ENCODE measurements at regions not wholly inside any gene's neighbourhood (a gene's known extent, or its start where the extent isn't known, plus 50 kb on each side); places are given as distances from the start of the nearest gene placed in this dataset.

DNA sequence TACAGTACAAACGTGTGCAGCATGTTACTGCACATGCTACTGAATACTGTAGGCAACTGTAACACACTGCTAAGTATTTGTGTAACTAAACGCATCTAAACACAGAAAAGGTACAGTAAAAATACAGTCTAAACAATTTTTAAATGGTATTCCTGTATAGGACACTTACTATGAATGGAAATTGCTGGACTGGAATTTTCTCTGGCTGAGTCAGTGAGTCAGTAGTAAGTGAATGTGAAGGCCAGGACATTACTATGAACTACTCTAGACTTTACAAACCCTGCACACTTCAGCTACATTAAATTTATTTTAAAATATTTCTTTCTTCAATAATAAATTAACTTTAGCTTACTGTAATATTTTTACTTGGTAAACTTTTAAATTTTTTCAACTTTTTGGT, 225.0 kb upstream of the TENT5A start:
- Histone ChIP-seq H3K27ac (no peak overlapping the region), H3K4me1 (no peaks in the 10 kb centered on the region), H3K4me3 (no peak overlapping the region), H3K27me3 (no peaks in the 10 kb centered on the region), H3K9me3 (peaks cover 0 to 18% of the 10 kb centered on the region in 2 donors), H3K36me3 (no peaks in the 10 kb centered on the region)
- DNase-seq (ENCODE audit: low spot score in 2 of 2): no peak
- TF ChIP-seq POLR2AphosphoS5 (IDR thresholded peaks at IDR 0.05): no peak
- TF ChIP-seq, protein P1, sequence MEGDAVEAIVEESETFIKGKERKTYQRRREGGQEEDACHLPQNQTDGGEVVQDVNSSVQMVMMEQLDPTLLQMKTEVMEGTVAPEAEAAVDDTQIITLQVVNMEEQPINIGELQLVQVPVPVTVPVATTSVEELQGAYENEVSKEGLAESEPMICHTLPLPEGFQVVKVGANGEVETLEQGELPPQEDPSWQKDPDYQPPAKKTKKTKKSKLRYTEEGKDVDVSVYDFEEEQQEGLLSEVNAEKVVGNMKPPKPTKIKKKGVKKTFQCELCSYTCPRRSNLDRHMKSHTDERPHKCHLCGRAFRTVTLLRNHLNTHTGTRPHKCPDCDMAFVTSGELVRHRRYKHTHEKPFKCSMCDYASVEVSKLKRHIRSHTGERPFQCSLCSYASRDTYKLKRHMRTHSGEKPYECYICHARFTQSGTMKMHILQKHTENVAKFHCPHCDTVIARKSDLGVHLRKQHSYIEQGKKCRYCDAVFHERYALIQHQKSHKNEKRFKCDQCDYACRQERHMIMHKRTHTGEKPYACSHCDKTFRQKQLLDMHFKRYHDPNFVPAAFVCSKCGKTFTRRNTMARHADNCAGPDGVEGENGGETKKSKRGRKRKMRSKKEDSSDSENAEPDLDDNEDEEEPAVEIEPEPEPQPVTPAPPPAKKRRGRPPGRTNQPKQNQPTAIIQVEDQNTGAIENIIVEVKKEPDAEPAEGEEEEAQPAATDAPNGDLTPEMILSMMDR (IDR thresholded peaks at IDR 0.05): no peak
- TF ChIP-seq POLR2A (IDR thresholded peaks at IDR 0.05): no peak
- intact Hi-C loops (cut with DNase I; ENCODE audit: low total_unique reads): no loop called here

DNA sequence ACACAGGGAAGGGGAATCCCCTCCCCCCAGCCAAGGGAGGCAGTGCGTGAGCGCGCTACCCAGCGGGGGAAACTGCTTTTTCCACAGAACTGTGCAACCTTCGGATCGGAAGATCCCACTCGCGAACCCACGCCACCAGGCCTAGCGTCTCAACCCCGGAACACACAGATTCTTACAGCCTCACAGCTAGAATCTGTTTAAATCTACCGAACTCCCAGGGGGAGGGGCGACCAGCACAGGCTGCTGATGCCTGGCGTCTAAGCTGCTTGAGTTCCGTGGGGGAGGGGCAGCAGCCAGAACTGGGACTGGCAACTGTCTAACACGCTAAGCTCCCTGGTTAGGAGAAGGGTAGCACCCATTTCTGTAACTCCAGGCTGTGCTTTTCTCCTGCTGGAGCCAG, 217.3 kb upstream of the TENT5A start:
- Histone ChIP-seq H3K27ac (no peak overlapping the region), H3K4me1 (no peaks in the 10 kb centered on the region), H3K4me3 (no peak overlapping the region), H3K27me3 (no peaks in the 10 kb centered on the region), H3K36me3 (no peaks in the 10 kb centered on the region), H3K9me3 (peaks cover 0 to 8% of the 10 kb centered on the region in 2 donors)
- intact Hi-C loops (cut with DNase I; ENCODE audit: low total_unique reads): no loop called here
- TF ChIP-seq, protein P1 (IDR thresholded peaks at IDR 0.05): no peak
- TF ChIP-seq POLR2AphosphoS5 (IDR thresholded peaks at IDR 0.05) (no peak), POLR2A (IDR thresholded peaks at IDR 0.05) (no peak)
- DNase-seq (ENCODE audit: low spot score in 2 of 2): no peak

DNA sequence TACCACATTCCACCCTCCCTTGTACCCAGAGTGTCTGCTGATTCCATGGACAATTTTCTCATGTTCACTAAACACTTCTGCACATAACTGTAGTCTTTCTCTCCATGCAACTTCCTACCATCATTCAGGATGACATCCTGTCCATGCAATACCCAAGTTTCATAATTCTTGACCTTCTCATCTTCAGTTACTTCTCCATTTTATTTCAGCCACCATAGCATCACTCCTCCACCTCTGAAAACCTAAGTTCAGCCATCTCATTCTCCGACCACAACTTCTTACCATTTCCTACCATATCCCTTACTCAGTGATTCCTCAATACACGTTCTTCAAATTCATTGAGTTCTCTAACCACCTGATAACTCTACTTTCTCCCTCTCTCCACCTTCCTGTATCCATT, 216.5 kb upstream of the TENT5A start:
- intact Hi-C loops (cut with DNase I; ENCODE audit: low total_unique reads): no loop called here
- H3K4me3 ChIP-seq: no peak overlapping the region
- no peaks in the 10 kb centered on the region for H3K36me3 ChIP-seq
- peaks cover 0 to 6% of the 10 kb centered on the region in 2 donors for H3K9me3 ChIP-seq
- TF ChIP-seq POLR2AphosphoS5 (IDR thresholded peaks at IDR 0.05): no peak
- no peak for TF ChIP-seq POLR2A (IDR thresholded peaks at IDR 0.05)
- TF ChIP-seq, protein P1 (IDR thresholded peaks at IDR 0.05): no peak
- H3K27me3 ChIP-seq: no peaks in the 10 kb centered on the region
- H3K27ac ChIP-seq: no peak overlapping the region
- H3K4me1 ChIP-seq: no peaks in the 10 kb centered on the region
- DNase-seq (ENCODE audit: low spot score in 2 of 2): no peak

DNA sequence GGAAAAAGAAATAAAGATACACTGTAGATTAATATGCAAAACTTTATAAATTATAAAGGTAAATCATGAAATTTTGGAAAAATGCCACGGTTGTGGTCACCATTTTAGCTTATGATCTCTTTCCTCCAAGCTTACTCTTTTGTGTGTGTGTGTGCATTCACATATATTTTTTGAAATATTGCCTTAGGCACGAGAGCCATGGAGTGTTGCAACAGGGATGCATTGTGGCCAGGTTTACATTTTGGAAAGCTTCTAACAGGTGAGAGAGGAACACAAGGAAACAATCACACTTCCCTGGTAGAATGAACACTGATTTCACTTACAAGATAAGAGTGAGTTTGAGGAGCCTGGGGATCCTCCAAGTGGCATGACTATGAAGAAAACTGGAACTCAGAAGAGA, 214.5 kb upstream of the TENT5A start:
- Histone ChIP-seq H3K9me3 (peaks cover 0 to 6% of the 10 kb centered on the region in 2 donors), H3K27ac (no peak overlapping the region), H3K4me1 (no peaks in the 10 kb centered on the region), H3K27me3 (no peaks in the 10 kb centered on the region), H3K36me3 (no peaks in the 10 kb centered on the region), H3K4me3 (no peak overlapping the region)
- intact Hi-C loops (cut with DNase I; ENCODE audit: low total_unique reads): no loop called here
- no peak for TF ChIP-seq POLR2AphosphoS5 (IDR thresholded peaks at IDR 0.05)
- DNase-seq (ENCODE audit: low spot score in 2 of 2): no peak

DNA sequence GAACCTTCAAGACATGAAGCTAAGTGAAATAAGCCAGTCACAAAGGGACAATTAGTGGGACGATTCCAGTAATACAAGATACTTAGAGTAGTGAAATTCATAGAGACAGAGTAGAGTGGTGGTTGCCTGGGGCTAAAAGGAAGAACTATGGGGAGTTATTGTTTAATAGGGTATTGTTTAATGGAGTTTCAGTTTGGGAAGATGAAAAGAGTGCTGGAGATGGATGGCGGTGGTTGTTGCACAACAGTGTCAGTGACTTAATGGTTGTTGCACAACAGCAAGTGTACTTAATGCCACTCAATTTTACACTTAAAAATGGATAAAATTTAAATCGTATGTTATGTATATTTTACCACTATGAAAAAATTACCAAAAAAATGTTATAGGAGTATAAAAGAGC, 209.7 kb upstream of the TENT5A start:
- no peak overlapping the region for H3K4me3 ChIP-seq
- no peaks in the 10 kb centered on the region for H3K4me1 ChIP-seq
- H3K36me3 ChIP-seq: no peaks in the 10 kb centered on the region
- H3K27me3 ChIP-seq: no peaks in the 10 kb centered on the region
- DNase-seq (ENCODE audit: low spot score in 2 of 2): peak in 1 of 2 donors; percentile 22
- no peak overlapping the region for H3K27ac ChIP-seq
- intact Hi-C loops (cut with DNase I; ENCODE audit: low total_unique reads): no loop called here
- no peak for TF ChIP-seq POLR2AphosphoS5 (IDR thresholded peaks at IDR 0.05)
- TF ChIP-seq, protein P1 (IDR thresholded peaks at IDR 0.05): no peak
- TF ChIP-seq POLR2A (IDR thresholded peaks at IDR 0.05): no peak
- H3K9me3 ChIP-seq: peaks cover 0 to 5% of the 10 kb centered on the region in 2 donors

DNA sequence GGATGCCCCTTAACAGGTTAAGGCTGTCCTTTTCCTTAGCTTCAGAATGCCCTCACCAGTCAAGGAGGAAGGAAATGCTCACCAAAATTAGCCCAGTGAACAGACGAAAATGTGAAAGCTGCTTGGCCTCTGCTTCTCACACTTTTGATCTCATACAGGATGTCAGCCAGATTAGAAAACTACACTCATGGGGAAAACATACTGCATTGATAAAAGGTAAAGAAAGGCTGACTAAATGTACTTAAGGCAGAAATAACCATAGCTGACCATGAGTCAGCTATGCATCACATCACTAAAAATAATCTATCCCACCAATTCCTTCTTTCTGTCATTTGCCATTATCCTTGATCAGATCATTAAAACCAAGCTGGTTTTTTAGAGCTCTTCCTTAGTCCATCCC, 198.4 kb upstream of the TENT5A start:
- H3K27me3 ChIP-seq: no peaks in the 10 kb centered on the region
- intact Hi-C loops (cut with DNase I; ENCODE audit: low total_unique reads): no loop called here
- H3K4me3 ChIP-seq: no peak overlapping the region
- DNase-seq (ENCODE audit: low spot score in 2 of 2): no peak
- no peaks in the 10 kb centered on the region for H3K36me3 ChIP-seq
- no peaks in the 10 kb centered on the region for H3K9me3 ChIP-seq
- TF ChIP-seq, protein P1 (IDR thresholded peaks at IDR 0.05): no peak
- TF ChIP-seq POLR2AphosphoS5 (IDR thresholded peaks at IDR 0.05) (no peak), POLR2A (IDR thresholded peaks at IDR 0.05) (no peak)
- no peaks in the 10 kb centered on the region for H3K4me1 ChIP-seq
- no peak overlapping the region for H3K27ac ChIP-seq
